NCI-H345 treated with DMSO at 0.1 percent for 48 hours (cell line): ENCODE measurements at regions not wholly inside any gene's neighbourhood (a gene's known extent, or its start where the extent isn't known, plus 50 kb on each side); places are given as distances from the start of the nearest gene placed in this dataset.

Source experiments
- DNase-seq: peaks from one replicate; lab custom pipeline; 2025; ENCODE audit not compliant: unreplicated experiment; lab: John Stamatoyannopoulos, UW

DNA sequence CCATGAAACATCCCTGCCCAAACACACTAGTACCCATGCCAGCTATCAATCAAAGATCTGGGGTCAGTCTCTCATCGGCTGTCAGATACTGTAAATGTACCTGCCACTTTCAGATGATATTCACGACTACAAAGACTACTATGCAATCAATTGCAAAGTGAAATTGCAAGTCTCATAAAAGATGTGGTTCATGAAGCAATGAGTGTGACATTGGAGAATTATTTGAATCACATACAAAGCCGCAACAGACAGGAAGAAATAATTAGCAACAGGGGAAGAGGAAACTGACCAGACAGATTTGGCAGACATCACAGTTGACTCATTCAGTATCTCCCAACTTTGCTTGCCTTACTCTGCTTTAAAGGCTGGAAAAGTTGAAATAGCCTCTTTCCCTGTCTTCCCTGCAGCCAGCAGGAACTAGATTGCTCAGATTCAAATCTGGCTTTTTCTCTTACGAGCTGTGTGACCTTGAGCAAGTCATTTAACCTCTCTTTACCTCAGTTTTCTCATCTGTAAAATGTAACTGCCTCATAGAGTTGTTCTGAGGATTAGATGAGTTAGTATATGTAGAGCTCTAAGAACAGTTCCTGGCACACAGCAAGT is 95.7 kb upstream of the C3orf80 start:
- no peak for DNase-seq

DNA sequence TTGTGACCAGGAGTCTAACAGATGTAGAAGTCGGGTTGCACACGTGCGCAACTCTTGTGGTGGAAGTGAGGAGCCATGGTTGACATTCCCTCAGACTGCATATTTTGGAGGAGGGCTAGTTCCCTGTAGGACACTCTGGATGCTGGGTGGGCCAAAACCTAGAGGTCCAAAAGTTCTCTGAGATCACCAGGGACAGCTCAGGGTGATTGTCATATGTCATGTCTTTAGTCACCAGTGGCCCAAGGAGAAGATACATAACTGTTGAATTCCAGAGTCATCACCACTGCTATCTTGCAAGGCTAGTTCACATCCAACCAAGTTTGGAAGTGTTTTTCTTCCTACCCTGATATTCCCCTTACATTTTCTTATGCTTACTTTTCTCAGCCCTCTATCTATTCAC is 95.2 kb upstream of the C3orf80 start:
- no peak for DNase-seq

DNA sequence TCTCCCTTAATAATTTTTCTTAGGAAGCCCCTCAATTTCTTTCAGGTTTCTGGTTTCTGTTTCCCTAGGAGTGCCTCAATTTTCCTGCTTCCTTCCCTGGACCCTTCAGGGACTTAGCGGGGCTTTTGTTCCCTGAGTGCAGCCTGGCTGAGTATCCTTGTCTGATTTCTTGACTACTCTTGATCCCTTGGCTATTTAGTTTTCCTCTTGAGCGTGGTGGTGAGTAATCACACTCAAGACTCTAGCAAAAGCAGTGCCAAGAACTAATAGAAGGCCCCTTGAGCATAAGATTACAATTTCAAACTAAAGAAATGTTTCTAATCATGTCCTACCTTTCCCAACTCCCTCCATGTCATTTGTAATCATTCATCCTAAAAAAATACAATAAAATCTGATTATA is 94.3 kb upstream of the C3orf80 start:
- no peak for DNase-seq

DNA sequence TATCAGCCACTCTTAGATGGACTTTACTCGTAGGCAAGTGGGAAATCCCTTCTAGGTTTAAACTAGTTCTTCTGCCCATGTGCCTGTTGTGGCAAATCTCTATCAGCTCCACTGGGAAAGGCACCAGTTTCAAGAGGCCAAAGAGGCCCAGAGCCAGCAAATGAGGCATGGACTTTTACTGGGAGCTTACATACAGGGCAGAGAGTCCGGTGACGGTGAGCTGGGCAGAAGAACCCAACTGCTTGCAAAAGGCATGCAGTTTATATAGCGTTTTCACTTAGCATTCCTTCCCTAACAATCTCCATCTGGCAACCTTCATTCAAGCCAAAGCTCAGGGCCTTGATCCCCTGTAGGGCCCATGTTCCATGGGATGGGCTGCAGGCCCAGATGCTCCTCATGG is 93.0 kb upstream of the C3orf80 start:
- DNase-seq: no peak

DNA sequence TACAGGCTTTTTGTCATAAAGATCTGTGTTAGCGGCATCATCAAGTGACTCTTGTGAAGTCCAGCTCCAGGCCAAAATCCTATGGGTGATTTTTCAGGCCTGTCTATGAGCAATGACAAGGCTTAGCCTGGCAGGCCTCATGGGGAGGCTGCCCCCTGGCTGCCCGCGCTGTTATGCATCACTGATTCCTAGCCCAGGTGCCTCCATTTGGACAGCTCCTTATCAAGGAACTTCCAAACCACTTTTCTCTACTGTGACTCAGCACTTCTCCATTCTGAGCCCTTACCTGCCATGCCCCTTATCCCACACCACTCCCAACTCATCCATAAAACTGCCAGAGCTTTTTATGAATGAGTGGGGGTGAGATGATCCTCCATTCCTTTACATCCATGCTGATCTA is 91.5 kb upstream of the C3orf80 start:
- DNase-seq: no peak

DNA sequence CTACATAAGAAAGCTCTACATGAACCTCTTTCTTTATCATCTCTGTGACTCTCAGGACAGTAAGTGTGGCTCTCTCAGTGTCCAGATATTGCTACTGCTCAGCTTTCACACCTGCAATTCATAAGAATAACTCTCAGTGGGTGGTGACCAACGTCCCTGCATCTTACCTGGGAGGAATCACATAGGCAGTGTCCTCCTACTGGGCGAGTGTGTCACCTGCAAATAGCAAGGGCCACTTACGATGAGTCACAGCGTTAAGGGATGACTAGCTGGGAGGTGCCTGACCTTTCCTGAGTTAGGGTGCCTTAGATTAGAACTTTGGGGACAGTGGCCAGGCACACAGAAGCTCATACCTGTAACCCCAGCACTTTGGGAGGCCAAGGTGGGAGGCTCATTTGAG is 90.8 kb upstream of the C3orf80 start:
- no peak for DNase-seq

DNA sequence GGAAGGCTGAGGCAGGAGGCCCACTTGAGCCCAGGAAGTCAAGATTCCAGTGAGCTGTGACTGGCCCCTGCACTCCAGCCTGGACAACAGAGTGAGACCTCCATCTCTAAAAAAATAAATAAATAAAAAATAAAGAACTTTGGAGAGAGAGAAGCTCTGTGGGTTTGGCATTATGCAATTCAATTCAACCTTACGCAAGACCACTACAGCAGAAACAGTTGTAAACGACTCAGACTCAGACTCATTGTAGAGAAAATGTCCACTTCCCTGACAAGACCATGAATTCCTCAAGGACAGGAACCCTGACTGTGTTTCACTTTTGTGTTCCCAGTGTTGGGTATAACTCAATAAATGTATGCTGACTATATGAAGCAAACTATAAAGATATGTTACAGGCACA is 90.3 kb upstream of the C3orf80 start:
- no peak for DNase-seq

DNA sequence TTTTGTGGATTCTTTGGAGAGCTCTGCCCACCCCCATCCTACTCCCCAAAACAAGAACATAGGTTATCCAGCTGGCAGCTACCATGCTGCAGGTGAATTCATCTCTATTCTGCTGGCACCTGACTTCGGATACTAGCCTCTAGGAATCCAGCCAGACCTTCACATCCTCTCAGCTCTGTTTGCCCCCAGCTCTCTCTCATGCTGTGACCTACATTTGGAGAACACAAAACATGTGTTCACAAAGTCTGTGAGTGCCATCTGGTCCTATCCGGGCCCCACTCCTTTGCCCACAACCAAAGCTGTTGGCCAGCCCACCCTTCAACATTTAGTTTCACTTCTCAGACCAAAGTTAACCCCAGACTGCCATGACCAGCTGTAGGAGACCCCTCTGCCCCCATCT is 89.4 kb upstream of the C3orf80 start:
- no peak for DNase-seq

DNA sequence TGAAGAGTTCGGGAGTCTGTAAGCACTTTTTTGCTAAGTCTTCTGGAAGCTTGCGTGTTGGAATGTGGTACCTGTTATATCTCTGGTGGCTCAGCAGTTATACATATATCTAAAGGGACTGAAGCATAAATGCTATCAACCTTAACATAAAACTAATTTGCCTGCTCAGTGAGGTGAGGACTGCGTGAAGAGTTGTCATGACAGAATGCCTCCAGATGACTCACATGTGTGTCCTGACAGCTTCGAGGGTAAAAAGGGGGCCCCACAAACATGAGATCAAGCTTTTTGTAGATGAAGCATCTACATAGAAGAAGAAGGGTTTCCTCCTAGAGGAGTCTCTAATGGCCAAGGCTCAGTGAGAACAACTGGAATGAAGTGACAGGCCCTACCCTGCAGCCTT is 88.8 kb upstream of the C3orf80 start:
- no peak for DNase-seq

DNA sequence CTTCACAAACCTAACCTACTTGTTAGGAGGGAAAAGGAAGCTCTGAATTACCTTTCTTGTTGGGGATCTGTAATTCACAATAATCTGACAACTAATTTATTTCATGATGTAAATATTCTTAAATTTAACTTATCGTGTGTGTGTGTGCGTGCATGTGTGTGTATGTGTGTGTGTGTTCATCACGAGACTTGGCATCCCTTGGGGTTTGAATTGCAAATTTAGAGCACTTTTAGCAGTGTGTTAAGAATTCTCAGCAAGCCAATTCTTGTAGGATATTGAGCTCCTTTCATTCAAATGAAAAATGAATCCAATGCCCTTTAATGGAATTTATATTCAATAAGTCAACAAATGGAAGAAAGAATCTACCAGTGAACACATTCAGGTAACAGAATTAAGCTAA is 85.9 kb upstream of the C3orf80 start:
- no peak for DNase-seq

DNA sequence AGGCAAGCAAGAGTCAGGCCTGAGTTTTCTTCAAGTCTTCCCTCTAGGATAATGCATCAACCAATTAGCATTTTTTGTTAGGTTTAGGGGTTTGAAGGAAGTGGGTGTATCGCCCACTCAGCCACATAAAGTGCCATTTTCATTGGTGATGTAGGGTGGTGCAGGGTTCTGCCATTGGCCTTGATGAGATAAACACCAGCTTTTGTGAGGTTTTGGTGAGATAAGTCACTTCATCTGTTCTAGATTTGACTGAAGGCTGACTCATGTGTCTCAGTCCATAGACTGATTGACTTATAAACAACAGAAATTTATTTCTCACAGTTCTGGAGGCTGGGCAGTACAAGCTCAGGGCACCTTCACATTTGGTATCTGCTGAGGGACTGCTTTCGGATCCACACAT is 84.5 kb upstream of the C3orf80 start:
- no peak for DNase-seq

DNA sequence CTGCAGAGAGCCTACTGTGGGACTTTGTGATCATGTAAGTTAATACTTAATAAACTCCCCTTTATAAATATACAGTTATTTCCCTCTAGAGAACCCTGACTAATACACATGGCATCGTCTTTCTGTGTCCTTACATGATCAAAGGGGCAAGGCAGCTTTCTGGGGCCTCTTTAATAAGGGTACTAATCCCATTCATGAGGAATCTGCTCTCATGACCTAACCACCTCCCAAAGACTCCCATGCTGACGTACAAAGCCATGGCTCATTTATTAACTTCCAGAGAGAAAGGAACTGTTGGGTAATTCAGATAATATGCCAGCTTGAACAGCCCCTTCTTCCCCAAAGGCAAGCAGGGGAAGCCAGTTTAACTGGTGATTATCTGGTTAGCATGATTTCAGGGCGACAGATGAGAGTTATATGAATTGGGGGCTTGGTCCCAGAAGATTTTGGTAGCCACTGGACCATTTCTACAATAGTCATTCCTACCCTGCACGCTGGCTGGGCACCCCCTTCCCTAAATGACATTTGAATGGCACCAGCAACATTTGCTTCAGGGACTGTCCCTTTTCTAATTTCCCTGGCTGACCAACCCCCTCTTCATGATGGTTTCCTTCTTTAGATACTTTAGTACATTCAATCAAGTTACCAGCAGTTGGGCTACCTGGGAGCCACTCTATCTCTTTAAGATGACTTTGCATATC is 83.6 kb upstream of the C3orf80 start:
- DNase-seq: no peak

DNA sequence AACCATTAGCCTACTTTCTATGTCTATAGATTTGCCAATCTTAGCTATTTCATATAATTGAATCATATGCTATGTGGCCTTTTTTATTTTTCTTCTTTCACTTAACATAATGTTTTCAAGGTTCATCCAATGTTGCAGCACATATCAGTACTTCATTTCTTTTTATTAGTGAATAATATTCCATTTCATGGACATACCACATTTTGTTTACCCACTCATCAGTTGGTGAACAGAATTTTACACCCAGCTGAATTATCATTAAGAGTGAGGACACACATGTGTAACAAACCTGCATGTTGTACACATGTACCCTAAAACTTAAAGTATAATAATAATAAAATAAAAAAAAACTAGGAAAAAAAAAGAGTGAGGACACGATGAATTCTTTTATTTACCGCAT is 81.7 kb upstream of the C3orf80 start:
- DNase-seq: no peak

DNA sequence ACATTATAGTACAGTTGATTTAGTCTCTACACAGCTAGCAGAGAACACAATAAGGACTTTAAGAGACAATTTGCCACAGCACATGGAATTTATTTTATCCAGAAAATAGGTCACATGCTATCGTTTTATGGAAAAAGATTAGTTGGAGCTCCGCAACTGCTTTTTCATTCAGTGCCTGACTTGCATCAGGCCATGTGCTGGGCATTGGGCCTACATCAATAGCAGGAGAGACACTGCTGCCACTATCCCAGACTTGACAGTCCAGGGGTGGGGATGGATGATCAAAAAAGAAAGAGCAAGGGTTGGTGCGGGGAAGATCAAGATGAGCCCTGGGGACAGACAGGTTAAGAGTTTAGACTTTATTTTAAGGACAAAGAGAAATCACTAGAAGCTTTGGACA is 75.2 kb upstream of the C3orf80 start:
- no peak for DNase-seq

DNA sequence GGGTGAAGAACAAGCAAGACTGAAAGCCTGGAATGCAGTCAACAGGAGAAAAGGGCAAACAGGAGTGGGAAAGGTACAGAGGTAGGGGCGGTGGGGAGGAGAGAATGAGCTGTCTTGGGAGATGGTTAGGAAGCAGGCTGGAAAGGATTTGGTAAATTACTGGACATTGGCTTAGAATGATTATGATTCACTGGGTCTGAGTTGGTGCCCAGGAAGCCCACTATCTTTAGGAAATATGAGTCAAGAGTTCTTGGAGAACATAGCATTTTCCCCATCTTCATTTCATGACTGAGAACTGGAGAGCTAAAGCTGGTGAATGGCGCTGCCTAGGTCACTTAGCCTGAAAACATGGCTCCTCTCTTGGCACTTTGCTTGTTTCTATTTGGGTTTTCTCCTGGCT is 74.7 kb upstream of the C3orf80 start:
- DNase-seq: no peak

DNA sequence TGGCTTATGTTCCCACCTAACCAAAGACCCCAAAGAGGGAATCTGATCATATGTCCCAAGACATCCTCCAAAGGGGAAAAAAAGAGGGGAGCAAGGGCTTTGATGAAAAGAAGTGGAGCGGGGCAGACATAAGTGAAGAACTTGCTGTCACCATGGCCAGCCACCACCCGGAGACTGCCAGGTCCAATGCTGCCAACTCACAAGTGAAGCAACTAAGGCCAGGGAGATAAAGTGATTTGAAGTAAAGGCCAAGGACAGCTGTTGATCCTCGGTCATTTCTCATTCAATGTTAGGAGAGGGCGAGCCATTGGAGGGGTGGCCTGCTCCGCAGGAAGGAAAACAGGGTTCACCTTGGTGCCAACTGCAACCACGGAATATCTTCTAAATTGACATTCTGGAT is 72.6 kb upstream of the C3orf80 start:
- DNase-seq: no peak

DNA sequence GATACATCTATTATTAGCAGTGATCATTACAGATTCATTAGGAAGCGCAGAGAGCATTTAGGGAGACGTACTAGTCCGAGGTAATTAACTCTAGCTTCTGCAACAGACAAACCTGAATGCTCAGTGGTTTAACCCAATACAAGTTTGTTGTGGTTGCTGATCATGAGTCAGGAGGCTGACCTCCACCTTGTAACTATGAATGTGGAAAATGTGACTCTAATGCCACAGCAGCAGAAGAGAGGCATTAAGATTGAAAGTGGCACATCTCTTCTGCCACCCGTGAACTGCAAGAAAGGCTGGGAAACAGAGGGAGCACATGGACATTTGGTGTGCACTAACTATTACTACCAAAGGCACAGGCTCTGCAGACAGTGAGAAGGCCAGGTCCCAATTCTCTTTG is 71.2 kb upstream of the C3orf80 start:
- no peak for DNase-seq

DNA sequence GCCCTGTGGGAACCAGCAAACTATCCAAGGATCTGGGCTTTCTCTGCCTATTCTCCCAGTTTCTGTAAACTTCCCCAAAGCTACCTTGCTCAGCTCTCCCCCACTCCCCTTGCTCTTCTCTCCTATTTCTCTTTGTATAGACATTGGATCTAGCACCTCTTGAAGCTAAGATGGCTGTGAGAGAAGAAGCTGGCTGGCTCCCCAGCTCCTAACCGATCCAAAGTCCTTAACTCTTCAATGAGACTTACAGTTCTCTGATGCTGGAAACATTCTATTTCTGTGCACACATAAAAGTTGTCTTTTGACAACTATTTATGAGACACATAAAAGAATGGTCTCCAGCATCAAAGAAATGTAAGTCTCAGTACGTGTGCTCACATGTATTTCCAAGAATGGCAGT is 70.6 kb upstream of the C3orf80 start:
- no peak for DNase-seq

DNA sequence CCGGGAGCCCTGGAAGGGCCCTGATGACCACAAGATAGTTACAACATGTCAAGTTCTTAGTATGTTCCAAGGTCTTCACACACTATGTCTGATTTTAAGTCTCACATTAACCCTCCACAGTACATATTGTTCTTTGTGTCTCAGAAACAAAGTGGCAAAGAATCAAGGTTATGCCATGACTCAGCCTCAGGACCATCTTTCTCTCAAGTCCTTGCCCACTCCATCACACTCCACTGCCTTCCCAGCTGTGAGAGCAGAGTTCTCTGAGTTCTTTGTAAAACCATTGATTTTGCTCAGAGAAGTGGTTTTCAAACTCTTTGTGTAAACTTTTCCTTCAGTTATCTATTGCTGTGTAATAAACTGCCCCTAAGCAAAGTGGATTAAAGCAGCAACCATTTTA is 67.9 kb upstream of the C3orf80 start:
- no peak for DNase-seq

DNA sequence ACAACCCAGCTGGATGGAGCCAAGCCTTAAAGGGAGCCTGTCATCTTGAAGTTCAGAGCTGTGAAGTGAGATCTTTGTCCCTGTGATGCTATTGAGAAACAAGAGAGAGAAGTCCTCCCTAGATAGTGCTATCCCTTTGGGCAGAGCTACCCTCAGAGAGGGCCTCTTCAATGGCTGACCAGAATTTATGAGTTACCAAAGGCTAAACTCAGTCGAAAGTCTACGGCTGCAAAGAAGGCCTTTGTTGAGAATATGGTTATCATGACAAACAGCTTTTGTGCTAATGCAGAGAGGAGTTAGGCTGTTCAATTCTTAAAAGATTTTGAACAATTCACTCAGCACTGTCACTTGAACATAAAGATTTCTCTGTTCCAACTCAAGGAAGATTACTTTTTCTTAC is 65.9 kb upstream of the C3orf80 start:
- no peak for DNase-seq

DNA sequence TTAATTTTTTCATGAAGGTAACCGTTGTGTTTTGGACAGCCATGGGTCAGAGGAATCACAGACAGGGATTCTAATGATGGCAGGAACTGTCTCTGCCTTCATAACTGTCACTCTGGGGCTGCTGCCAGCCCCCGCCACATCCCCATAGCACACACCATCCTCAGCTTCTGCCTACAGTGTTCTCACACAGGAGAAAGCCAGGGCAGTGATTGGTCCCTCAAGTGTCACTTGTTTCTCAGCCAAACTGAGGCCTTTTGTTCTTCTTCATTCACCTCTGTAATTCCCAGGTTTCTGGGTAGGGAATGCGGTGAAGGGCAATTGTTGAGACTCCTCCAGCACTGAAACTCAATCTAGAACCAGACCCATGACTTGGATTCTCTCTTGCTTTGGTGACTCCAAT is 65.4 kb upstream of the C3orf80 start:
- DNase-seq: no peak

DNA sequence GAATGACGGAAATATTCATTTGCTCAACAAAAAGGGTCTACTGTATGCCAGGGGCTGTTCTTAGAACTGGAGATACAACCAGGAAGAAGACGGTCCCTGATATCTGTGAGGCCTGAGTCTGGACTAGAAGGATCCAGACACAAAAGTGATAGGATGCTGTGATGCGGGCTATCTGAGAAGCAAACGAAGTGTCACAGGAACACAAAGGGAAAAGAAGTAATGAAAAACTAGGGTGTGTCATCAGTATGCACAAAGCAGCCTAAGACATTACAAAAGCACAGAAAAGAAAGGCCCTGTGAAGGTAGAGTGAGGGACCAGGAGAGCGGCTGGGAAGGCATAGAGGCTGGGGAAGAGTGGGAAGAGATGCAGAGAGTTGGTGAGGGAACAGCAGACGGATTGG is 63.3 kb upstream of the C3orf80 start:
- no peak for DNase-seq

DNA sequence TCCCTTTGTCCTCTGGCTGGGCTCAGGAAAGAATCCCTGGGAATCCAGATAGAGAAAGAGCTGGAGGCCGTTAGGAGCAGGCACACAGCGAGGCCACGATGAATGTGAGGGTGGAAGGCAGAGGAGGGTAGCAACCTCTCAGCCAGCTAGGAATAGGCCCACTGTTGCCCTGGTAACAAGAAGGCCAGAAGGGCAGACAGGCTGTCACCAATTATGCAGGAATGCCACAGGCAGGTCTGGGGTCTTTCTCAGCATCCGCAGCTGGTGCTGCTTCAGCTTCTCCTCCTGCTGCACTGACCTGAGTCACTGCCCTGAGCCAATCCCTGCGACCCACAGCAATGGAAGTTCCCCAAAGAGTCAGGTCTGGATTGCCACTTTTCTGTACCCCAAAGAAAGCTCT is 62.8 kb upstream of the C3orf80 start:
- DNase-seq: no peak
